Epithelial cell of proximal tubule (primary cell): ENCODE measurements at regions not wholly inside any gene's neighbourhood (a gene's known extent, or its start where the extent isn't known, plus 50 kb on each side); places are given as distances from the start of the nearest gene placed in this dataset.
A peak's percentile ranks its signal among the peaks of the same experiment; 100 is the strongest.
"Not testable (repeated sequence)": the region's sequence is repeated elsewhere in the genome, so short reads cannot be mapped to it uniquely, and the experiment has no call there.

Experiments used
- DNase-seq: peaks from one replicate; pipeline ENCODE4 v3.0.0-alpha.2; 2011; ENCODE audit warnings: low read depth
- H3K4me3 ChIP-seq: 2 replicates; pipeline ENCODE4 v1.5.1; 2011; ENCODE audit warnings: low read depth, mild to moderate bottlenecking, low read length
- TF ChIP-seq, protein P1 (sequence below): conservative IDR thresholded peaks from 2 replicates; pipeline ENCODE4 v1.5.1; 2012; ENCODE audit warnings: low read depth, mild to moderate bottlenecking, low read length

DNA sequence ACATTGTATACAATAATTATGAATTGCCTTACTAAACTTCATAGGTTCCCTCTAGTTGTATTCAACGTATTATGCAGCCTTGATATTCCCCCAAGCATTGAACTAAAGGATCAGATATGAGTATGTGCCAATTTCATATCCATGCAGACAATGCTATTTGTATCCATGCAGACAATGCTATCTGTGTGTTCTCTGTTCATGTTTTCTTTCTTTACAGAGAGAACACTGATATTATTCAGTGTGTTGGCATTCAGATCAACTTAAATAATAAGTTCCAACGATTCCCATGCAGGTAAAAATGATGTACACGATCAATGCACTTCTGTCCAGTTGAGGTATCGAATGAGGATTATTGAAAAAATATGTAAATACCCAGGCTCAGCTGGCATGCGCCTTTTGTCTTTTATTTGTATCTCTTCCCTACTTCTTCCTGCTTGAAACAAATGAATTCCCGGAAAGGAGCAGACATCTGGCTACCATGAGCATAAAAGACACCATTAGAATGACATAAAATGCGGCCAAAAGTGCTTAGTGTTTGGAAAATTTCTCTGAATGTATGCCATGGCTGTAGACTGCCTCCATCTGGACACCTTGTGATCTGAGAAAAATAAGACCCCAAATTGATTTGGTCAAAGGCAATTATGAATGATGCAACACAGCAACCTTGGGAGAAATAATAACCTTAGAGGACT is 731.5 kb downstream of the SLITRK1 start:
- TF ChIP-seq, protein P1, sequence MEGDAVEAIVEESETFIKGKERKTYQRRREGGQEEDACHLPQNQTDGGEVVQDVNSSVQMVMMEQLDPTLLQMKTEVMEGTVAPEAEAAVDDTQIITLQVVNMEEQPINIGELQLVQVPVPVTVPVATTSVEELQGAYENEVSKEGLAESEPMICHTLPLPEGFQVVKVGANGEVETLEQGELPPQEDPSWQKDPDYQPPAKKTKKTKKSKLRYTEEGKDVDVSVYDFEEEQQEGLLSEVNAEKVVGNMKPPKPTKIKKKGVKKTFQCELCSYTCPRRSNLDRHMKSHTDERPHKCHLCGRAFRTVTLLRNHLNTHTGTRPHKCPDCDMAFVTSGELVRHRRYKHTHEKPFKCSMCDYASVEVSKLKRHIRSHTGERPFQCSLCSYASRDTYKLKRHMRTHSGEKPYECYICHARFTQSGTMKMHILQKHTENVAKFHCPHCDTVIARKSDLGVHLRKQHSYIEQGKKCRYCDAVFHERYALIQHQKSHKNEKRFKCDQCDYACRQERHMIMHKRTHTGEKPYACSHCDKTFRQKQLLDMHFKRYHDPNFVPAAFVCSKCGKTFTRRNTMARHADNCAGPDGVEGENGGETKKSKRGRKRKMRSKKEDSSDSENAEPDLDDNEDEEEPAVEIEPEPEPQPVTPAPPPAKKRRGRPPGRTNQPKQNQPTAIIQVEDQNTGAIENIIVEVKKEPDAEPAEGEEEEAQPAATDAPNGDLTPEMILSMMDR = peak; percentile 51
- no peak for DNase-seq
- no peak overlapping the region for H3K4me3 ChIP-seq

DNA sequence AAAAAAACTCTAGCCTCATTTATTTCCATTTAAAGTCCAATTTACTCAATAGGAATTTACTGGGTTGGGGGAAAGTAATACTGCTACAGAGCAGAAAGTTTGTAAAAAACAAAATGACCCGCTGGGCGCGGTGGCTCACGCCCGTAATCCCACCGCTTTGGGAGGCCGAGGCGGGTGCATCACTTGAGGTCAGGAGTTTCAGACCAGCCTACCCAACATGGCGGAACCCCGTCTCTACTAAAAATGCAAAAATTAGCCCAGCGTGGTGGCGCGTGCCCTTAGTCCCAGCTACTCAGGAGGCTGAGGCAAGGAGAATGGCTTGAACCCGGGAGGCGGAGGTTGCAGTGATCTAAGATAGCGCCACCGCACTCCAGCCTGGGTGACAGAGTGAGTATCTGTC is 745.6 kb downstream of the SLITRK1 start:
- TF ChIP-seq, protein P1 = no peak
- H3K4me3 ChIP-seq = no peak overlapping the region
- DNase-seq = no peak

DNA sequence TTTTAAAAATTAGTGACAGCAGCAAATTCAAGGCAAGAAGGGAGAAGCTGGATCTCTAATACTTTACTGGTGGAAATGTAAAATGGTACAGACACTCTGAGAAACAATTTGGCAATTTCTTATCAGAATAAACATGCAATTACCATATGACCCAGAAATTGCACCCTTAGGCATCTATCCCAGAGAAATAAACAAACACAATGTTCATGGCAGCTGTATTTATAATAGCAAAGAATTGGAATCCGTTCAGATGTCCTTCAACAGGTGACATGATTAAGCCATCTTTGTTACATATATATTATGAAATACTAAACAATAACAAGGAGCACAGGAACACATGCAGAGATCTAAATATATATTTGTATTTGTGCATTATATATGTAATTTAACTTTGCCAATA is 756.5 kb downstream of the SLITRK1 start:
- no peak overlapping the region for H3K4me3 ChIP-seq
- TF ChIP-seq, protein P1 = no peak
- DNase-seq = no peak

DNA sequence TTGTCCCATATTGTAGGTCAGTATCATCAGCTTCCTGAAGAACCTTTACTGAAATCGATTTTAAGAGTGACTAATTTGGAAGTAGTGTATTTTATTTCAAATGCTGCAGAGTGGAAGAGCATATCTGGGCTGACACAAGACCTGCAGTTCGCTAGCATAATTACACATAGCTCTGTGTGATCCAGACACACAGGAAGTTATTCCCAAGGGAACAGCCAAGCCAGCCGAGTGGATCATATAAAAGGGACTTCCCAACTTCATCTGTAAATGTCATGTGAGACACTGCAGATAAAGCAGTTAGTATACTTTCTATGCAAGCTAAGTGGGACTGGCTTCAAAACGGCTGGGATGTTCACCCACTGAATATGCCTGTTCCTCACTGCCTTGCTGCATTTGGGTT is 760.4 kb downstream of the SLITRK1 start:
- peak; percentile 19 for DNase-seq
- H3K4me3 ChIP-seq = no peak overlapping the region
- TF ChIP-seq, protein P1 = no peak

DNA sequence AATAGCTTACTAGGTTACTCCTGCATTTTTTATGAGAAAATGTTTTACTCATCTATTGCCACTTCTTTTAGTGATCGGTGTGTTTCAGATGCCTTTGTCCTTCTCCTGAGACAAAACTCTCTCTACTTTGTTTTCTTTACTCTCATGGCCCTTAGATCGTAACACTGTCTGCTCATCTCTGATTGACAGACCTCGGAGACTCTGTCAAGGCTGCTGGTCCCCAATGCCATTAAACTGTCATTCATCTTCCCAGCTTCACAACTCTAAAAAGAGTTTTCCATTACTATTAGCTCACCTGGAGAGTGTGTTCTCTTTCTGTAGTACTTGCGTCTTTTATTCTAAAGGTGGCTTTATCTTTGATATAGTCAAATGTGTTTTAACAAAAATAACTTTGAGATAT is 765.2 kb downstream of the SLITRK1 start:
- no peak overlapping the region for H3K4me3 ChIP-seq
- TF ChIP-seq, protein P1 = no peak
- no peak for DNase-seq

DNA sequence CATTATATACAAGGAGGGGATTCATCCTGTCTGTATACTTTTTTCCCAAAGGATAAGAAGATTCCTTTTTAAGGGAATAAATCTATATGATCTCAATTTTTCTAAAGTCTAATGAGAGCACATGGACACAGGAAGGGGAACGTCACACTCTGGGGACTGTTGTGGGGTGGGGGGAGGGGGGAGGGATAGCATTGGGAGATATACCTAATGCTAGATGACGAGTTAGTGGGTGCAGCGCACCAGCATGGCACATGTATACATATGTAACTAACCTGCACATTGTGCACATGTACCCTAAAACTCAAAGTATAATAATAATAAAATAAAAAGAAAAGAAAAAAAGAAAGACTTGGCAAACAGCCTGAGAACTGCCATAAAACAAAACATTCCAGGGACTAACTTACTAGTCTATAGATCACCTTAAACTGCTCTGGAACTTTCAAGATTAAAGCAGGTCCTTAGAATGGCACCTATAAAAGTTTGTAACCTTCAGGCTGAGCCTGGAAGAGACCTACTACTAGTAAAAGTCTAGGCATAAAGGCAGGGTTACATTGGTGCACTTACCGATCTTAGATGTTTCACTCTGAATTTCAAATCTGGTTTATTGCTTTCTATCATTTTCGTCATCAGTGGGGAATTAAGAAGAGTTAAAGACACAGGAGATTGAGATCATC is 780.6 kb downstream of the SLITRK1 start:
- DNase-seq, H3K4me3 ChIP-seq: not testable (repeated sequence)

DNA sequence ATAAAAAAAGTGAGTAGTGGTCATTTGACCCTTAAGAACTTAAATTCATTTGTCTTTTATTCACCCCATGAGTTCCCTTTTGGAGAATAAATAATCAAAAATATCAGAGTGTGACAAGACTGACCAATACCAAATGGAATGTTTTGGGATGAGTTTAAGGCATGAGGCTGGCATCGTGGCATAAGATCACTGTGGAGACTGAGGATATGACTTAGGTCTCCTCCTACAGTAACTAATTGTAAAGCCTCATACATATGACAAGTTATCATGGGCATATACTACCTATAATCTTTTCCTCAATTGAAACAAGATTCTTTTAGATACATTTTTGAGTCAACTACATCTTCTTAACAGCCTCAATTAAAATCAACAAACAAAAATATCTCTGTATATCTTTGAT is 782.0 kb downstream of the SLITRK1 start:
- H3K4me3 ChIP-seq = no peak overlapping the region
- DNase-seq = no peak
- TF ChIP-seq, protein P1 = no peak
